Lower leg skin (tissue), 4 donors: ENCODE measurements at regions not wholly inside any gene's neighbourhood (a gene's known extent, or its start where the extent isn't known, plus 50 kb on each side); places are given as distances from the start of the nearest gene placed in this dataset.

Experiments
- DNase-seq, 2 donors: peaks; one replicate each; pipeline ENCODE4 v3.0.0-alpha.2; 2019; ENCODE audit warnings: low spot score in 2 of 2
- H3K4me3 ChIP-seq: fragments of 200-600 bp; sonication (generic); 2 replicates; pipeline ENCODE4 v1.5.1; 2017; ENCODE audit warnings: mild to moderate bottlenecking, low read depth; ENCODE audit not compliant: poor library complexity, severe bottlenecking
- POLR2A ChIP-seq, 2 donors: fragments of 450-650 bp; IDR thresholded peaks; one replicate each; pipeline ENCODE4 v1.6.1; 2016 to 2017; ENCODE audit warnings: antibody characterized with exemption in 2 of 2, mild to moderate bottlenecking in 1 of 2, moderate library complexity in 1 of 2
- WGBS, 2 donors: methylation state at CpG; one replicate each; pipeline ENCODE4 v1.1.5; 2018; 5-methylcytosine and 5-hydroxymethylcytosine counted together
- intact Hi-C: fragments of 100-400 bp; cut with DNase I; formaldehyde crosslinking; loops from one replicate; pipeline ENCODE4 v1.15.0; 2023; ENCODE audit warnings: low total_unique reads
- TF ChIP-seq, protein P1 (sequence below), 3 donors: fragments of 450-650 bp; IDR thresholded peaks; one replicate each; pipeline ENCODE4 v1.5.1; 2016; ENCODE audit warnings: antibody characterized with exemption in 3 of 3, mild to moderate bottlenecking in 3 of 3, moderate library complexity in 2 of 3

DNA sequence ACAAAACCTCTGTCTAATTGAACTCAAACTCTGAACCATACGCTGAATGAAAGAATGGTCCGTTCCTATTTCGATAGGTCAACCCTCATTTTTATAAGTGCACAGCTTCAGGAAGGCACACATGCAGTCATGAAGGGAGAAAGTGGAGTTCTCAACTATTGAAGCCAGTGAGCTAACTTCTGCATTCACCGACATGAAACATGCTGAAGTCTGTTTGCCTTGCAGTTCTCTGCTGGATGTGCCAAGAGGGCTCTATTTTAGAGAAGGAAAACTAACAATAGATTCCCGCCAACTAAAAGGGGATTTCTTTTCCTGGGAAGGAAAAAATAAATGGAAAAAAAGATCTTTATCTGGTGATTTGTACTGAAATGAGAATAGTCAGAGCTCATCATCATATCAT lies 191.0 kb upstream of the PLEKHG7 start:
- TF ChIP-seq, protein P1, sequence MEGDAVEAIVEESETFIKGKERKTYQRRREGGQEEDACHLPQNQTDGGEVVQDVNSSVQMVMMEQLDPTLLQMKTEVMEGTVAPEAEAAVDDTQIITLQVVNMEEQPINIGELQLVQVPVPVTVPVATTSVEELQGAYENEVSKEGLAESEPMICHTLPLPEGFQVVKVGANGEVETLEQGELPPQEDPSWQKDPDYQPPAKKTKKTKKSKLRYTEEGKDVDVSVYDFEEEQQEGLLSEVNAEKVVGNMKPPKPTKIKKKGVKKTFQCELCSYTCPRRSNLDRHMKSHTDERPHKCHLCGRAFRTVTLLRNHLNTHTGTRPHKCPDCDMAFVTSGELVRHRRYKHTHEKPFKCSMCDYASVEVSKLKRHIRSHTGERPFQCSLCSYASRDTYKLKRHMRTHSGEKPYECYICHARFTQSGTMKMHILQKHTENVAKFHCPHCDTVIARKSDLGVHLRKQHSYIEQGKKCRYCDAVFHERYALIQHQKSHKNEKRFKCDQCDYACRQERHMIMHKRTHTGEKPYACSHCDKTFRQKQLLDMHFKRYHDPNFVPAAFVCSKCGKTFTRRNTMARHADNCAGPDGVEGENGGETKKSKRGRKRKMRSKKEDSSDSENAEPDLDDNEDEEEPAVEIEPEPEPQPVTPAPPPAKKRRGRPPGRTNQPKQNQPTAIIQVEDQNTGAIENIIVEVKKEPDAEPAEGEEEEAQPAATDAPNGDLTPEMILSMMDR (IDR thresholded peaks at IDR 0.05): no peak
- TF ChIP-seq POLR2A (IDR thresholded peaks at IDR 0.05): no peak

DNA sequence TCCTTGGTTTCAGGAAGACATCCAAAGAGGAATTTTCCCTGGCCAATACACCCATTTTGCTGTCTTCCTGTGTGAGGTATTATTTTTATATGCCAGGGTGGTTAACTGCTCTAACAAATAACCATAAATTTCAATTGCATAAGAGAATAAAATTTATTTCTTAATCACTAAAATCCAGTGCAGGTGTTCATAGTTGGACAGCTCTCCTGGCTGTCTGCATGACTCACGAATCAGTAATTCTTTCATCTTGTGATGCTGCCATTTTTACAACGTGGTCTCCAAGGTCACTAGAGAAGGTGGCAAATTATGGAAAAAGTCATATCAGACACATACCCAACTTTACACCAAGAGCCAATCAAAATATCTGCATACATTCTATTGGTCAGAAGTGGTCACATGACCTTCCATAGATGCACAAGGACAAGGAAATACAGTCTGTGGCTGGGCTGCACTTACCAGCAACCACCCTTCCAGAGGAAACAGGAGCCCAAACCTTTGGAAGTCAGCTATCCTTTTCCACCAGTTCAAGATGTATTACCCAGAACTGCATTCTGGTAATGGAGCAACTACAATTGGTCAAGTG lies 193.5 kb upstream of the PLEKHG7 start:
- WGBS, 2 donors: 33 to 40% methylated on average over 2 of the region's 2 CpGs
- intact Hi-C loops: no loop called here
- no peak for DNase-seq
- no peak for TF ChIP-seq POLR2A (IDR thresholded peaks at IDR 0.05)
- TF ChIP-seq, protein P1 (IDR thresholded peaks at IDR 0.05): no peak
- H3K4me3 ChIP-seq: no peak overlapping the region

More for the DNA sequence above, 191.0 kb upstream of the PLEKHG7 start:
- 65 to 76% methylated on average over 5 of the region's 5 CpGs for WGBS, 2 donors
- intact Hi-C loops: no loop called here
- DNase-seq: no peak
- H3K4me3 ChIP-seq: no peak overlapping the region

DNA sequence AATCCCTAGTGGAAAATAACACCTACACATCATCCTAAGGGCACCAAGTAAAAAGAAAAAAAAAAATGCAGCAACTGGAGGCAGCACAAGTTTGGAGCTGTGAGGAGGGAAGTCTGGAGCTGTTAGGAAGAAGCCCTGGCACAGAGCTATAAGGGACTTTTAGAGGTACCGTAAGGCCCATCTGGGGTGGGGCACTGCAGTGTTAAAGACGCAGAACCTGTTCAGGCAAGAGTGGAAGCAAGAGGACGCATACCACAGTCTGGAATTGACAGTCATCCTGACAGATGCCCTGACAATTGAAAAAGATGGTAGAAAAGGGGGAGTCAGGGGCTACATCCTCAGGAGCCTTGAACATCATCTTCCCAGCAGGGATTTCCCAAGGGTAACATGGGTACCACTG lies 195.9 kb upstream of the PLEKHG7 start:
- no peak for TF ChIP-seq POLR2A (IDR thresholded peaks at IDR 0.05)
- TF ChIP-seq, protein P1 (IDR thresholded peaks at IDR 0.05): no peak
- WGBS, 2 donors: 28 to 32% methylated on average over 3 of the region's 3 CpGs
- no peak for DNase-seq
- intact Hi-C loops: no loop called here
- no peak overlapping the region for H3K4me3 ChIP-seq

DNA sequence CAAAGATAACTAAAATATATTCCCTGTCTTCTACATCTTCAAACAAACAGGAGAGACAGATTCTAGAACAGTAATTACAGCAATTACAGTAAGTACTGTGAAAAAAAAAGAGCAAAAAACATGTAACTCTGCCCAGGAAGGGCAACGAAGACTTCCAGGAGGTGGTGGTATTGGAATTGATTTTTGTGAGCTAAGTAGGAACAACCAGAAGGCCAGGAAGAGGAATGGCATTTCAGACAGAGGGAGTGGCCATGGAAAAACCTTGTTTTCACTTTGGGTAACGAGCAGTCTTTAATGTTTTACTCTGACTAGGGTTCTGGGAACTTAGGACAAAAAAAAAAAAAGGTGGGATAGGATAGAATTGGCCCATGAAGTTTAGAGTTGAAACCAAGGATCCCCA lies 196.3 kb upstream of the PLEKHG7 start:
- no peak overlapping the region for H3K4me3 ChIP-seq
- 14 to 16% methylated on average over 2 of the region's 2 CpGs for WGBS, 2 donors
- no peak for DNase-seq
- TF ChIP-seq, protein P1 (IDR thresholded peaks at IDR 0.05): no peak
- TF ChIP-seq POLR2A (IDR thresholded peaks at IDR 0.05): no peak
- intact Hi-C loops: no loop called here

DNA sequence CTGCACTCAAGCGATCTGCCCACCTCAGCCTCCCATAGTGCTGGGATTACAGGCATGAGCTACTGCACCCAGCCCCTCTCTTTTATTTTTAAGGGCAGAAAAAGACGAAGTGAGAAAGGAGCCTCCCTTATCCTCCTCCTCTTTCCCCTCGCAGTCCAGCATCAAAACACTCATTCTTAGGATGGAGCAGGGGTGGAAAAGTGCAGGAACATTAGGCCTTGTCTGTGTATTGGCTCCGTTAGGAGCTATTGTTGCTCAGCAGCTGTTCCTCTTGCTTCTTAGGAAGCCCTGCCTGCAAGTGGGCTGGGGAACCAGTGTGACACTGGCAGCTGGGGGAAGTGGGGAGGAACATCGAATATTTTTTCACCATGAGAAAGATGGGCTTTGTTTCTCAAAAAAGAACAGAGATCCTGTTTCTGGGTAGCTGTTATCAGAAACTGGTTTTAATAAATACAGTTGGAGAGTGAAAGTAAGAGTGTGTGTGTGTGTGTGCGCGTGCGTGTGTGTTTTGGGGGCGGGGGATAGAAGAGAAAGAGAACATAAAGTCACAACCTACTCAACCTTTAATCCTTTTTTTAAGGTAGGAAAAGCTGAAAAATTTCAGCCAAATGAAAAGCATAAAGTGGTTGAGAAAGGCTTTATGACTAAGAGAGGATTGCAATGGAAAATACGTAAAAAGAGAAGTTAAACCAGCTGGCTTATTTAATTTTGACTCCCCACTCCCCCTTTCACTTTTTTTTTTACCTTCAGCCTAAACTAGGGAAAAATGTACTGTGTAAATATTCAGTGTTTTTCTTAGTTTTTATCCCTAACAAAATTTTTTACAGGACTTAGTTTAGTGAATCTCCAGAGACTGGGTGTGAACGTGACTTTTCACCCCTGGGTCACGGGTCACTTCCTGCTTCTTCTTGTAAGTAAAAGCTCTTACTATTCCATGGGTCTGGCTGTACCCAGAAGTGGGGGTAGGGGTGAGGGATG lies 197.2 kb upstream of the PLEKHG7 start:
- TF ChIP-seq, protein P1 (IDR thresholded peaks at IDR 0.05): no peak
- TF ChIP-seq POLR2A (IDR thresholded peaks at IDR 0.05): no peak
- intact Hi-C loops: no loop called here
- DNase-seq: peak in 1 of 2 donors; percentile 90
- WGBS, 2 donors: 53 to 56% methylated on average over 12 of the region's 12 CpGs
- H3K4me3 ChIP-seq: no peak overlapping the region
